Prostate gland (tissue), 2 donors: ENCODE measurements at regions not wholly inside any gene's neighbourhood (a gene's known extent, or its start where the extent isn't known, plus 50 kb on each side); places are given as distances from the start of the nearest gene placed in this dataset.

ENCODE experiments used
- DNase-seq: peaks from one replicate; pipeline ENCODE4 v3.0.0-alpha.2; 2019; ENCODE audit warnings: low spot score
- H3K27ac ChIP-seq, 2 donors: fragments of 200-600 bp; sonication (generic); 2 replicates each; pipeline ENCODE4 v1.5.1; 2017 to 2019
- H3K27me3 ChIP-seq: fragments of 200-600 bp; sonication (generic); replicated peaks from 2 replicates; pipeline ENCODE4 v1.5.1; 2019; ENCODE audit not compliant: insufficient read depth
- H3K36me3 ChIP-seq, 2 donors: fragments of 200-600 bp; sonication (generic); 1 replicate in 1 of 2; 2 replicates in 1 of 2; pipeline versions ENCODE4 v1.5.1 to v1.8.1; 2017 to 2019
- H3K4me1 ChIP-seq: fragments of 200-600 bp; sonication (generic); replicated peaks from 2 replicates; pipeline ENCODE4 v1.5.1; 2019
- H3K4me3 ChIP-seq, 2 donors: fragments of 200-600 bp; sonication (generic); 2 replicates each; pipeline ENCODE4 v1.5.1; 2017 to 2019
- H3K9me3 ChIP-seq: fragments of 200-600 bp; sonication (generic); 2 replicates; pipeline ENCODE4 v1.5.1; 2017
- CTCF ChIP-seq, 4 experiments: fragments of 200-600 bp in 2 of 4; fragments of 450-650 bp in 2 of 4; sonication (generic) in 2 of 4; IDR thresholded peaks; 1 replicate in 3 of 4; 2 replicates in 1 of 4; pipeline ENCODE4 v1.5.1; 2016 to 2019; ENCODE audit warnings: antibody characterized with exemption in 4 of 4, mild to moderate bottlenecking in 2 of 4, moderate library complexity in 2 of 4
- POLR2A ChIP-seq: fragments of 450-650 bp; IDR thresholded peaks from one replicate; pipeline ENCODE4 v1.6.1; 2016; ENCODE audit warnings: antibody characterized with exemption, mild to moderate bottlenecking
- POLR2AphosphoS5 ChIP-seq: sonication (generic); formaldehyde crosslinking; IDR thresholded peaks from one replicate; pipeline ENCODE4 v1.6.1; 2017; ENCODE audit warnings: antibody characterized with exemption
- WGBS: methylation state at CpG from one replicate; pipeline ENCODE4 v1.1.5; 2018; 5-methylcytosine and 5-hydroxymethylcytosine counted together
- intact Hi-C: fragments of 100-400 bp; cut with DNase I; formaldehyde crosslinking; loops from one replicate; pipeline ENCODE4 v1.14.2; 2022

GRCh38 chr13:22599156-22599555 is 581.6 kb upstream of the SGCG start:
- Histone ChIP-seq H3K9me3 (no peaks in the 10 kb centered on the region), H3K27me3 (no peaks in the 10 kb centered on the region), H3K4me1 (no peaks in the 10 kb centered on the region), H3K36me3 (no peaks in the 10 kb centered on the region), H3K4me3 (no peak overlapping the region), H3K27ac (no peak overlapping the region)
- intact Hi-C loops, result no loop called here
- DNase-seq, result no peak
- TF ChIP-seq CTCF (IDR thresholded peaks at IDR 0.05) (no peak), POLR2A (no peak), POLR2AphosphoS5 (no peak)

DNA sequence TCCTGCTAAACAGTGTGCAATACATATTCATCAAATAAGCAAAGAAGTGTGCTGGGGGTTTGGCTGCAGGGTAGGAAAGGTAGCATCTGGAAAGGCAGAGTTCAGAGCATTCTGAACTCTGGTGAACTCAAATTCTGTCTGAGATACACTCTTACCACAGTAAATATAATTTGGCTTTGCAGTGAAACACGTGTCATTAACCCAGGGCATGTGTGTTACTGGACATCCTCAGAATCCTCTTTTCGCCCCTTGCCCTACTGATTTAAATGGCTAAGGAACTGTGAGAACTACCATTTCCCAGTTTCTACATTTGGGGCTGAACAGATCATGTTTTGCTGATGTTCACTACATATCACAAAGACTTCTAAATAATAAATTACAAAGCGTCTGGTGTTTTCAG is 562.8 kb upstream of the SGCG start:
- Histone ChIP-seq H3K36me3 (no peaks in the 10 kb centered on the region), H3K9me3 (no peaks in the 10 kb centered on the region), H3K27me3 (no peaks in the 10 kb centered on the region), H3K4me1 (no peaks in the 10 kb centered on the region), H3K4me3 (no peak overlapping the region), H3K27ac (no peak overlapping the region)
- intact Hi-C loops, result no loop called here
- no peak for DNase-seq
- no peak for TF ChIP-seq POLR2A
- no peak for TF ChIP-seq POLR2AphosphoS5
- no peak for TF ChIP-seq CTCF (IDR thresholded peaks at IDR 0.05)
- WGBS, result 83% methylated on average over 3 of the region's 3 CpGs

GRCh38 chr13:22625691-22626090 is 555.1 kb upstream of the SGCG start:
- Histone ChIP-seq H3K27me3 (no peaks in the 10 kb centered on the region), H3K36me3 (no peaks in the 10 kb centered on the region), H3K4me1 (no peaks in the 10 kb centered on the region), H3K9me3 (no peaks in the 10 kb centered on the region), H3K27ac (no peak overlapping the region), H3K4me3 (no peak overlapping the region)
- 95% methylated on average over 5 of the region's 5 CpGs for WGBS
- intact Hi-C loops, result no loop called here
- DNase-seq, result no peak
- TF ChIP-seq CTCF (IDR thresholded peaks at IDR 0.05) (no peak), POLR2AphosphoS5 (no peak), POLR2A (no peak)

DNA sequence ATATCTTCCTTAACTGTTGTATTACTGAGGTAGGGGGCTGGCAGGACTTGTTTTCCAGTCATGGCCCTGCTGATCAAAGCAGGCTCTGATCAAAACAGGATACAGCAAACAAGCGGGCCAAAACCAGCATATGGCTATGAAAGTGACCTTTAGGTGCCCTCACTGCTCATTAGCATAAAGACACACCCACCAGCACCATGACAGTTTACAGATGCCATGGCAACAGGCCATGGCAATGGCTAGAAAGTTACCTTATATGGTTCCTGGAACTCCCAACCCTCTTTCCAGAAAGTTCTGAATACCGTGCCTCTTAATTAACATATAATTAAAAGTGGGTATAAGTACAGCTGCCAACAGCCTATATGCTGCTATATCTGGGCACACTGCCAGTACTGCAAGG is 551.4 kb upstream of the SGCG start:
- H3K9me3 ChIP-seq, result no peaks in the 10 kb centered on the region
- no peaks in the 10 kb centered on the region for H3K36me3 ChIP-seq
- 100% methylated on average over 2 of the region's 2 CpGs for WGBS
- no peak overlapping the region for H3K4me3 ChIP-seq
- DNase-seq, result no peak
- H3K4me1 ChIP-seq, result no peaks in the 10 kb centered on the region
- intact Hi-C loops, result no loop called here
- H3K27ac ChIP-seq, result no peak overlapping the region
- TF ChIP-seq CTCF (IDR thresholded peaks at IDR 0.05), result no peak
- TF ChIP-seq POLR2AphosphoS5, result no peak
- no peak for TF ChIP-seq POLR2A
- H3K27me3 ChIP-seq, result no peaks in the 10 kb centered on the region

- intact Hi-C loops, result no loop called here
- H3K9me3 ChIP-seq, result no peaks in the 10 kb centered on the region
- no peak overlapping the region for H3K4me3 ChIP-seq
- no peaks in the 10 kb centered on the region for H3K4me1 ChIP-seq
- TF ChIP-seq POLR2AphosphoS5 (no peak), POLR2A (no peak), CTCF (IDR thresholded peaks at IDR 0.05) (no peak)
- no peak overlapping the region for H3K27ac ChIP-seq
- H3K36me3 ChIP-seq, result no peaks in the 10 kb centered on the region
- no peak for DNase-seq
- H3K27me3 ChIP-seq, result no peaks in the 10 kb centered on the region
- WGBS, result 96% methylated on average over 8 of the region's 8 CpGs
Observed at GRCh38 chr13:22642088-22642487, 538.7 kb upstream of the SGCG start.
